ENCODE measurements at regions not wholly inside any gene's neighbourhood (a gene's known extent, or its start where the extent isn't known, plus 50 kb on each side); places are given as distances from the start of the nearest gene placed in this dataset.

DNA sequence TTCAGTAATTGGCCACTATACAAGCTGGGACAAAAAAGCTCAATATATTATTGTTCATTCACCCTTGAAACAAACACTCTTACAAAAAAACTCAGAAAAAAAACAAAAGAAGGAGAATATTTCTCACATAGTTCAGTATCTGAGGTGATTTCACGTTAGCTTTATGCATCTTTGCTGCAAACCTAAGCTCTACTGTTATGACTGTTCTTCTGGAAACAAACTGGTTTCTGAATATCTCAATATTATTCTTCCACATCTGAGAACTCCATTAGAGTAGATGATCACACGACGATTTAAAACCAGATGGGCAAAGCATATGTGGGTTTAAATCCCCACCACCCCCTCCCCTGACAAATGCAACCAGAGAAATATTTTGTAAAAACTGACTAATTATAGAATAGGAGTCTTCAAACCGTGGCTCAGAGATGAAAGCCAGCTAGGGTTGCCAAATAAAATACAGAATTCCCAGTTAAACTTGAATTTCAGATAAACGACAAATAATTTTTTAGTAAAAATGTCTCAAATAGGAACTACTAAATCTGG, 182.0 kb upstream of the FAM241A start:
- no peak for DNase-seq (ENCODE audit: low spot score in 2 of 2, unreplicated experiment in 2 of 2)
- Mint-ChIP-seq H3K4me1 (peaks cover 2% of the 10 kb centered on the region), H3K9me3 (no peaks in the 10 kb centered on the region), H3K36me3 (no peaks in the 10 kb centered on the region), H3K27me3 (ENCODE audit: low read depth) (no peaks in the 10 kb centered on the region), H3K27ac (no peak overlapping the region), H3K4me3 (no peak overlapping the region)
- TF ChIP-seq, protein P1, sequence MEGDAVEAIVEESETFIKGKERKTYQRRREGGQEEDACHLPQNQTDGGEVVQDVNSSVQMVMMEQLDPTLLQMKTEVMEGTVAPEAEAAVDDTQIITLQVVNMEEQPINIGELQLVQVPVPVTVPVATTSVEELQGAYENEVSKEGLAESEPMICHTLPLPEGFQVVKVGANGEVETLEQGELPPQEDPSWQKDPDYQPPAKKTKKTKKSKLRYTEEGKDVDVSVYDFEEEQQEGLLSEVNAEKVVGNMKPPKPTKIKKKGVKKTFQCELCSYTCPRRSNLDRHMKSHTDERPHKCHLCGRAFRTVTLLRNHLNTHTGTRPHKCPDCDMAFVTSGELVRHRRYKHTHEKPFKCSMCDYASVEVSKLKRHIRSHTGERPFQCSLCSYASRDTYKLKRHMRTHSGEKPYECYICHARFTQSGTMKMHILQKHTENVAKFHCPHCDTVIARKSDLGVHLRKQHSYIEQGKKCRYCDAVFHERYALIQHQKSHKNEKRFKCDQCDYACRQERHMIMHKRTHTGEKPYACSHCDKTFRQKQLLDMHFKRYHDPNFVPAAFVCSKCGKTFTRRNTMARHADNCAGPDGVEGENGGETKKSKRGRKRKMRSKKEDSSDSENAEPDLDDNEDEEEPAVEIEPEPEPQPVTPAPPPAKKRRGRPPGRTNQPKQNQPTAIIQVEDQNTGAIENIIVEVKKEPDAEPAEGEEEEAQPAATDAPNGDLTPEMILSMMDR (IDR thresholded peaks at IDR 0.05; ENCODE audit: unreplicated experiment) = no peak

DNA sequence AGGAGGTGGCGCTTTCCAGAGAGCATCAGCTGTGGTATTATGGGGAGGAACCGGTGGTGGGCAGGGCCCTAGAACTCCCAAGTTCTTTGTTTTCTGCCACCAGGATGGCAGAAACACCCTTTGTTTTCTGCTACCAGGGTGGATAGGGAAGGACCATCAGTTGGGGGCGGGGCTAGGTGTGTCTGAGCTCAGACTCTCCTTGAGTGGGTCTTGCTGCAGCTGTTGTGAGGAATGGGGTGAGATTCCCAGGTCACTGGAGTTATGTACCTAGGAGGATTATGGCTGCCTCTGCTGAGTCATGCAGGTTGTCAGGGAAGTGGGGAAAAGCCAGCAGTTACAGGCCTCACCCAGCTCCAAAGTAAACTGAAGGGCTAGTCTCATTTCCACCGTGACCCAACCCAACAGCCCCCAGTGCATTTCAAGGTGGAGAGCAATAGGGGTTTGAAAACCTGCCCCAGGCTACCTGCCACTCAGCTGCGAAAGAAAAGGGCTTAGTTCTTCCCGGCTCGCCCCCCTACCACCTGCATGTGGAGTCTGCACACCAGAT, 167.8 kb upstream of the FAM241A start:
- H3K9me3 Mint-ChIP-seq = peaks cover 37% of the 10 kb centered on the region
- peaks cover 7% of the 10 kb centered on the region for H3K27me3 Mint-ChIP-seq (ENCODE audit: low read depth)
- TF ChIP-seq, protein P1 (IDR thresholded peaks at IDR 0.05; ENCODE audit: unreplicated experiment) = no peak
- no peak overlapping the region for H3K27ac Mint-ChIP-seq
- no peak for DNase-seq (ENCODE audit: low spot score in 2 of 2, unreplicated experiment in 2 of 2)
- H3K36me3 Mint-ChIP-seq = peaks cover 4% of the 10 kb centered on the region
- peaks cover 7% of the 10 kb centered on the region for H3K4me1 Mint-ChIP-seq
- H3K4me3 Mint-ChIP-seq = no peak overlapping the region

DNA sequence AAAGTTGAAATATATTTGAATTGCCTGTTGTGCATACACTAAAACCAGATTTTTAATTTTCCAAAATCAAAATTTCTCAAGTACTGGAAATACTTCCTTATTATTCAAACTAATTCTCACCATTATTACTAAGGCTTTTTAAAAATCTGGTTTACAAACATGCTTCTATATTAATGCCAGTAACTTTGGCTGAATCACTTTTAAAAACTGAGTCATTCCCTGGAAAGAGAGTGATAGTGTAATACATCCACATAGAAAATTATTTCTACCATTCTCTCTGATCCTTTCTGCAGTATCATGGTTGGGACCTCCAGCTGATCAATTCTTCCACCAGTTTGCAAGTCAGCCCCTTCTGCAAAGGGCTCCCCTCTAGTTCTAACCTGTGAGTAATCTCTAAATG, 165.3 kb upstream of the FAM241A start:
- Mint-ChIP-seq H3K4me1 (peaks cover 20% of the 10 kb centered on the region), H3K27me3 (ENCODE audit: low read depth) (peaks cover 23% of the 10 kb centered on the region), H3K9me3 (peaks cover 23% of the 10 kb centered on the region), H3K36me3 (peaks cover 4% of the 10 kb centered on the region), H3K27ac (no peak overlapping the region), H3K4me3 (no peak overlapping the region)
- no peak for DNase-seq (ENCODE audit: low spot score in 2 of 2, unreplicated experiment in 2 of 2)
- TF ChIP-seq, protein P1 (IDR thresholded peaks at IDR 0.05; ENCODE audit: unreplicated experiment) = no peak

- peaks cover 37% of the 10 kb centered on the region for H3K4me1 Mint-ChIP-seq
- no peaks in the 10 kb centered on the region for H3K36me3 Mint-ChIP-seq
- no peak for DNase-seq (ENCODE audit: low spot score in 2 of 2, unreplicated experiment in 2 of 2)
- H3K27ac Mint-ChIP-seq = no peak overlapping the region
- TF ChIP-seq, protein P1 (IDR thresholded peaks at IDR 0.05; ENCODE audit: unreplicated experiment) = no peak
- H3K4me3 Mint-ChIP-seq = no peak overlapping the region
- H3K27me3 Mint-ChIP-seq (ENCODE audit: low read depth) = peaks cover 27% of the 10 kb centered on the region
- peaks cover 1% of the 10 kb centered on the region for H3K9me3 Mint-ChIP-seq
Observed at GRCh38 chr4:111982089-111982488, 163.2 kb upstream of the FAM241A start.

DNA sequence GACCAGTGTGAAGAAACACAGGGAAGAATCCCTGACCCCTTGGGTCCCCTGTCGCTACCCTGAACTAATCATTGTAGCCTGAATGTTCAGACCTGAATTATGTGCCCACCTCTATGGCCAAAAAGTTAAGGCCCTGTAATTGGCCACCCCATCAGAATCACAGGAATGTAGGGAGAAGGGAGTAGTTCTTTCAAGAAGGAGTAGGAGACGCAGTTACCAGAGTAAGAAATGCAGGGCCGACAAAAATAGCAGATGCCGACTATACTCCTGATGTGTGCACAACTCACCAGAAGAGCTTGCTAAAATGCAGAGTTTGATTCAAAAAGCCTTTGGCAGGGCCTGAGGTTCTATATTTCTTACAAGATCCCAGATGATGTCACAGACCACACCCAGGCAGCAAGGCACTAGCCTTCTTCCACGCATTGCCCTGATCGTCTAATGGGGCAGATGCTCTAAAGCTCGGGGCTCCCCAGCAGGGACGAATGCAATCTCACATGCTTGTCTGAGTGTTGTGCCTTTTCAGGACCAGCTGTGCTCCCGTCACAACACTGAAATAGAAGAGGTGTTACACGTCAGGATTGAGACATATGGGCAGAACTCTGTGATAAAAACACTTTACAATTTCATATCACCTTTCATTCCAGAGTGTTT, 161.0 kb upstream of the FAM241A start:
- DNase-seq (ENCODE audit: low spot score in 2 of 2, unreplicated experiment in 2 of 2) = no peak
- Mint-ChIP-seq H3K27me3 (ENCODE audit: low read depth) (peaks cover 24% of the 10 kb centered on the region), H3K36me3 (no peaks in the 10 kb centered on the region), H3K4me3 (no peak overlapping the region), H3K27ac (no peak overlapping the region), H3K9me3 (no peaks in the 10 kb centered on the region), H3K4me1 (peaks cover 37% of the 10 kb centered on the region)
- TF ChIP-seq, protein P1 (IDR thresholded peaks at IDR 0.05; ENCODE audit: unreplicated experiment) = no peak
